WTC11 (cell line): ENCODE measurements at regions not wholly inside any gene's neighbourhood (a gene's known extent, or its start where the extent isn't known, plus 50 kb on each side); places are given as distances from the start of the nearest gene placed in this dataset.
"Not testable (repeated sequence)": the region's sequence is repeated elsewhere in the genome, so short reads cannot be mapped to it uniquely, and the experiment has no call there.

Experiments used
- ATAC-seq: fragments of 200-7000 bp; cut with Tn5 transposase; 2 replicates; pipeline ENCODE4 v1.10.0; 2021; ENCODE audit warnings: mild to moderate bottlenecking, moderate library complexity
- CTCF ChIA-PET: fragments of 300-600 bp; sonication (Branson Sonifier 250); formaldehyde crosslinking; loops from one replicate; lab custom pipeline; 2021; ENCODE audit warnings: antibody characterized with exemption; lab: Charles Lee
- POLR2A ChIA-PET: fragments of 350-600 bp; sonication (Branson Sonifier 250); formaldehyde crosslinking; loops from one replicate; lab custom pipeline; 2021; ENCODE audit warnings: antibody characterized with exemption; lab: Charles Lee
- DNase-seq: peaks from one replicate; pipeline ENCODE4 v3.0.0; 2021; ENCODE audit warnings: low spot score
- H3K27ac Mint-ChIP-seq: 2 replicates; pipeline ENCODE4 v1.8.0; 2021; ENCODE audit warnings: mixed read lengths
- H3K27me3 Mint-ChIP-seq: 2 replicates; pipeline ENCODE4 v1.8.0; 2021; ENCODE audit warnings: low read depth, mild to moderate bottlenecking, moderate library complexity, mixed read lengths
- H3K36me3 Mint-ChIP-seq: 2 replicates; pipeline ENCODE4 v1.8.0; 2021; ENCODE audit warnings: mixed read lengths
- H3K4me1 Mint-ChIP-seq: 2 replicates; pipeline ENCODE4 v1.8.0; 2022; ENCODE audit warnings: mixed read lengths
- H3K4me3 Mint-ChIP-seq: 2 replicates; pipeline ENCODE4 v1.8.0; 2021; ENCODE audit warnings: mild to moderate bottlenecking, moderate library complexity, mixed read lengths
- H3K9me3 Mint-ChIP-seq: 2 replicates; pipeline ENCODE4 v1.8.0; 2021; ENCODE audit warnings: mixed read lengths
- CREB1 ChIP-seq: sonication (generic); formaldehyde crosslinking; IDR thresholded peaks from 2 replicates; pipeline ENCODE4 v1.8.0; 2023; ENCODE audit warnings: mild to moderate bottlenecking, missing genetic modification reagents
- FOXJ3 ChIP-seq: sonication (generic); formaldehyde crosslinking; IDR thresholded peaks from 2 replicates; pipeline ENCODE4 v1.9.0; 2021; ENCODE audit warnings: missing genetic modification reagents, mild to moderate bottlenecking, borderline replicate concordance
- FOXP1 ChIP-seq: sonication (generic); formaldehyde crosslinking; IDR thresholded peaks from 2 replicates; pipeline ENCODE4 v1.8.0; 2022; ENCODE audit warnings: missing genetic modification reagents, mild to moderate bottlenecking, moderate library complexity, borderline replicate concordance
- GTF2I ChIP-seq: fragments of 250-450 bp; sonication (Bioruptor Pico); conservative IDR thresholded peaks from 2 replicates; pipeline ENCODE4 v1.4.0; 2021; ENCODE audit warnings: mild to moderate bottlenecking
- HMGA2 ChIP-seq: fragments of 250-450 bp; sonication (Bioruptor Pico); IDR thresholded peaks from 2 replicates; pipeline ENCODE4 v1.4.0; 2021; ENCODE audit warnings: mild to moderate bottlenecking, moderate library complexity
- NFYB ChIP-seq: sonication (generic); formaldehyde crosslinking; conservative IDR thresholded peaks from 2 replicates; pipeline ENCODE4 v1.8.0; 2022; ENCODE audit warnings: low read depth, missing genetic modification reagents
- NR2C2 ChIP-seq: sonication (generic); formaldehyde crosslinking; IDR thresholded peaks from 2 replicates; pipeline ENCODE4 v1.8.0; 2022; ENCODE audit warnings: mild to moderate bottlenecking, missing genetic modification reagents
- RELA ChIP-seq: sonication (generic); formaldehyde crosslinking; IDR thresholded peaks from 2 replicates; pipeline ENCODE4 v1.8.1; 2022; ENCODE audit warnings: missing genetic modification reagents, mild to moderate bottlenecking, borderline replicate concordance
- SOX15 ChIP-seq: fragments of 250-450 bp; sonication (Bioruptor Pico); IDR thresholded peaks from 2 replicates; pipeline ENCODE4 v1.9.0; 2021; ENCODE audit warnings: mild to moderate bottlenecking
- TP53 ChIP-seq: sonication (generic); formaldehyde crosslinking; IDR thresholded peaks from 2 replicates; pipeline ENCODE4 v1.8.1; 2023; ENCODE audit warnings: mild to moderate bottlenecking, missing genetic modification reagents
- ZNF232 ChIP-seq: sonication (generic); formaldehyde crosslinking; IDR thresholded peaks from 2 replicates; pipeline ENCODE4 v1.8.0; 2022; ENCODE audit warnings: mild to moderate bottlenecking, missing genetic modification reagents
- ZNF396 ChIP-seq: fragments of 250-450 bp; sonication (Bioruptor Pico); IDR thresholded peaks from 2 replicates; pipeline ENCODE4 v1.8.0; 2021; ENCODE audit warnings: mild to moderate bottlenecking, moderate library complexity, borderline replicate concordance
- TF ChIP-seq, protein P1 (sequence below): sonication (generic); formaldehyde crosslinking; IDR thresholded peaks from 2 replicates; pipeline ENCODE4 v1.8.1; 2022; ENCODE audit warnings: low read depth, missing genetic modification reagents, borderline replicate concordance
- TF ChIP-seq, protein P2 (sequence below): sonication (generic); formaldehyde crosslinking; IDR thresholded peaks from 2 replicates; pipeline ENCODE4 v1.8.0; 2022; ENCODE audit warnings: missing genetic modification reagents
- TF ChIP-seq, protein P3 (sequence below): sonication (generic); formaldehyde crosslinking; IDR thresholded peaks from 2 replicates; pipeline ENCODE4 v1.8.1; 2023; ENCODE audit warnings: mild to moderate bottlenecking, missing genetic modification reagents
- TF ChIP-seq, protein P4 (sequence below): sonication (generic); formaldehyde crosslinking; IDR thresholded peaks from 2 replicates; pipeline ENCODE4 v1.8.0; 2023; ENCODE audit warnings: missing genetic modification reagents

DNA sequence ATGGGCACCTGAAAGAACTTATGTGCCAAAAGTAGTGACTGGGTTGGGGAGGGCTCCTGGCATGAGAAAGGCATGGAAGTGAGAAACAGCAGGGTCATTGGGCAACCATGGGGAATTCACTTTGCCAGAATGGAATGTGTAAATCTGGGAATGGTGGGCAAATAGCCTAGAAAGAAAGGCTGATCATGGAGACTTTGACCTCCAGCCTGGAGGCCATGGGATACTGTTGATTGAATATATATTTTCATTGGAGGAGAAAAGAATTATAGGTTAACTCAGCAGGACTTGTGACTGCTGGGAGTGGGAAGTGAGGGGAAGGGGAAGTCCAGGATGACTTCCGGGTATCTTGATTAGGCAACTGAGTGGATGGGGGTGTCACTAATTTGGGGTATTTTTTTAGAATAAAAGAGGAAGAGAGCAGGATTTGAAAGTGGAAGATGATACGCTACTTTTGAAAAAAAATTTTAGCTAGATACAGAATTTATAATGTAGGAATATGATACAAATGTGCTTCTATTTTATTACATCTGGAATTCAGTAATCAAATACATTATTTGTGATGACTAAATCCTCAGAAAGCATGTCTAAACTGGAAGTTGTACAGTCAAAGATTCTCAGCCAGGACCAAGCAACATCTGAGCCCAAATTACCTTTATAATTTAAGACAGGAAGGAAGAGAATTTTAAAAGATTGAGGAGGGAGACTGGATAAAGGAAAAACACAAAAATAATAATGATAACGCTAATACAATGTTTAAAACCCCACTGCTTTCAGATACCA is 116.2 kb downstream of the GATA6 start (continued):
- TF ChIP-seq, protein P1, sequence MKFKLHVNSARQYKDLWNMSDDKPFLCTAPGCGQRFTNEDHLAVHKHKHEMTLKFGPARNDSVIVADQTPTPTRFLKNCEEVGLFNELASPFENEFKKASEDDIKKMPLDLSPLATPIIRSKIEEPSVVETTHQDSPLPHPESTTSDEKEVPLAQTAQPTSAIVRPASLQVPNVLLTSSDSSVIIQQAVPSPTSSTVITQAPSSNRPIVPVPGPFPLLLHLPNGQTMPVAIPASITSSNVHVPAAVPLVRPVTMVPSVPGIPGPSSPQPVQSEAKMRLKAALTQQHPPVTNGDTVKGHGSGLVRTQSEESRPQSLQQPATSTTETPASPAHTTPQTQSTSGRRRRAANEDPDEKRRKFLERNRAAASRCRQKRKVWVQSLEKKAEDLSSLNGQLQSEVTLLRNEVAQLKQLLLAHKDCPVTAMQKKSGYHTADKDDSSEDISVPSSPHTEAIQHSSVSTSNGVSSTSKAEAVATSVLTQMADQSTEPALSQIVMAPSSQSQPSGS (CRISPR knock-in tag) = no peak
- TF ChIP-seq NR2C2 (CRISPR knock-in tag) (no peak), CREB1 (CRISPR knock-in tag) (no peak), FOXJ3 (CRISPR knock-in tag) (no peak), GTF2I (CRISPR knock-in tag) (no peak), SOX15 (CRISPR knock-in tag) (no peak)
- TF ChIP-seq, protein P2, sequence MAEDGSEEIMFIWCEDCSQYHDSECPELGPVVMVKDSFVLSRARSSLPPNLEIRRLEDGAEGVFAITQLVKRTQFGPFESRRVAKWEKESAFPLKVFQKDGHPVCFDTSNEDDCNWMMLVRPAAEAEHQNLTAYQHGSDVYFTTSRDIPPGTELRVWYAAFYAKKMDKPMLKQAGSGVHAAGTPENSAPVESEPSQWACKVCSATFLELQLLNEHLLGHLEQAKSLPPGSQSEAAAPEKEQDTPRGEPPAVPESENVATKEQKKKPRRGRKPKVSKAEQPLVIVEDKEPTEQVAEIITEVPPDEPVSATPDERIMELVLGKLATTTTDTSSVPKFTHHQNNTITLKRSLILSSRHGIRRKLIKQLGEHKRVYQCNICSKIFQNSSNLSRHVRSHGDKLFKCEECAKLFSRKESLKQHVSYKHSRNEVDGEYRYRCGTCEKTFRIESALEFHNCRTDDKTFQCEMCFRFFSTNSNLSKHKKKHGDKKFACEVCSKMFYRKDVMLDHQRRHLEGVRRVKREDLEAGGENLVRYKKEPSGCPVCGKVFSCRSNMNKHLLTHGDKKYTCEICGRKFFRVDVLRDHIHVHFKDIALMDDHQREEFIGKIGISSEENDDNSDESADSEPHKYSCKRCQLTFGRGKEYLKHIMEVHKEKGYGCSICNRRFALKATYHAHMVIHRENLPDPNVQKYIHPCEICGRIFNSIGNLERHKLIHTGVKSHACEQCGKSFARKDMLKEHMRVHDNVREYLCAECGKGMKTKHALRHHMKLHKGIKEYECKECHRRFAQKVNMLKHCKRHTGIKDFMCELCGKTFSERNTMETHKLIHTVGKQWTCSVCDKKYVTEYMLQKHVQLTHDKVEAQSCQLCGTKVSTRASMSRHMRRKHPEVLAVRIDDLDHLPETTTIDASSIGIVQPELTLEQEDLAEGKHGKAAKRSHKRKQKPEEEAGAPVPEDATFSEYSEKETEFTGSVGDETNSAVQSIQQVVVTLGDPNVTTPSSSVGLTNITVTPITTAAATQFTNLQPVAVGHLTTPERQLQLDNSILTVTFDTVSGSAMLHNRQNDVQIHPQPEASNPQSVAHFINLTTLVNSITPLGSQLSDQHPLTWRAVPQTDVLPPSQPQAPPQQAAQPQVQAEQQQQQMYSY = no peak

DNA sequence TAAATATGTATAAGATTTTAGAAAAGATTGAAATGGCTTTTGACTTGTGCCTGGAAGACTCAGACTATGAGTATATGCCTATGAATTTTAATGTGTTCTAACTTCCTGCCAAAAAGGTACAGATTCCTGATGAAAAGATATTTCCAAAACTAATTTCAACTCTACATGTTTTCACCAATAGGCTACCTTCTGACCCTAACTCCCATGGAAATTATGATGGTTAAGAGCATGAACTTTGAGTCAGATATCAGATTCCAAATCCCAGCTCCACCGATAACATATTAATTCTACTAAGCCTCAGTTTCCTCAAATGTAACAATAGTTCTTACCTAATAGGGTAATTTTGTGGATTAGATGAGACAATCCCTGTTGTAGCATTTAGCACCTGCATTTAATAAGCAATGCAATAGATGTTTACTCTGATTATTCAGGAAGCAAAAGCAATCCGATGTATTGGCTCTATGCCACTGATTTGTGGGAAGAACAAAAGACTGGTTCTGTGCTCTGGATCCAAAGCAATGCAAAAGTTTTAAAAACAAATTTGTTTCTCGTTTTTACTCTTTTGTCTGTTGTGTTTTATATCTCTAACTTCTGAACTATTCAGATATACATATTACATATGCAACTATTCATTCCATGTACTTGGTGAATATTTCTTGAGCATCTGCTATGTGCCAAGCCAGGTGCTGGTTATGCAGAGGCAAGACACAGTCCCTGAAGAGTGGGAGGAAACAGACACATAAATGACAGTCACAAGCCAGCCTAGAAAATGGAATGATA is 115.4 kb downstream of the GATA6 start:
- no peak for TF ChIP-seq FOXP1 (CRISPR knock-in tag)
- no peak for TF ChIP-seq TP53 (CRISPR knock-in tag)
- no peak for TF ChIP-seq ZNF232
- TF ChIP-seq ZNF396 = no peak
- TF ChIP-seq, protein P3, sequence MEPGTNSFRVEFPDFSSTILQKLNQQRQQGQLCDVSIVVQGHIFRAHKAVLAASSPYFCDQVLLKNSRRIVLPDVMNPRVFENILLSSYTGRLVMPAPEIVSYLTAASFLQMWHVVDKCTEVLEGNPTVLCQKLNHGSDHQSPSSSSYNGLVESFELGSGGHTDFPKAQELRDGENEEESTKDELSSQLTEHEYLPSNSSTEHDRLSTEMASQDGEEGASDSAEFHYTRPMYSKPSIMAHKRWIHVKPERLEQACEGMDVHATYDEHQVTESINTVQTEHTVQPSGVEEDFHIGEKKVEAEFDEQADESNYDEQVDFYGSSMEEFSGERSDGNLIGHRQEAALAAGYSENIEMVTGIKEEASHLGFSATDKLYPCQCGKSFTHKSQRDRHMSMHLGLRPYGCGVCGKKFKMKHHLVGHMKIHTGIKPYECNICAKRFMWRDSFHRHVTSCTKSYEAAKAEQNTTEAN = no peak
- no peak for TF ChIP-seq NFYB (CRISPR knock-in tag)
- no peak for TF ChIP-seq RELA
- TF ChIP-seq, protein P4, sequence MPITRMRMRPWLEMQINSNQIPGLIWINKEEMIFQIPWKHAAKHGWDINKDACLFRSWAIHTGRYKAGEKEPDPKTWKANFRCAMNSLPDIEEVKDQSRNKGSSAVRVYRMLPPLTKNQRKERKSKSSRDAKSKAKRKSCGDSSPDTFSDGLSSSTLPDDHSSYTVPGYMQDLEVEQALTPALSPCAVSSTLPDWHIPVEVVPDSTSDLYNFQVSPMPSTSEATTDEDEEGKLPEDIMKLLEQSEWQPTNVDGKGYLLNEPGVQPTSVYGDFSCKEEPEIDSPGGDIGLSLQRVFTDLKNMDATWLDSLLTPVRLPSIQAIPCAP (CRISPR knock-in tag) = no peak
- no peak for TF ChIP-seq HMGA2 (CRISPR knock-in tag)
- DNase-seq (no peak), ATAC-seq (no peak)
- Mint-ChIP-seq H3K36me3 (no peaks in the 10 kb centered on the region), H3K27me3 (no peaks in the 10 kb centered on the region), H3K4me1 (no peaks in the 10 kb centered on the region), H3K27ac (no peak overlapping the region), H3K9me3 (peaks cover 7% of the 10 kb centered on the region), H3K4me3 (no peak overlapping the region)
- CTCF ChIA-PET = no interaction called here
- POLR2A ChIA-PET = no interaction called here

DNA sequence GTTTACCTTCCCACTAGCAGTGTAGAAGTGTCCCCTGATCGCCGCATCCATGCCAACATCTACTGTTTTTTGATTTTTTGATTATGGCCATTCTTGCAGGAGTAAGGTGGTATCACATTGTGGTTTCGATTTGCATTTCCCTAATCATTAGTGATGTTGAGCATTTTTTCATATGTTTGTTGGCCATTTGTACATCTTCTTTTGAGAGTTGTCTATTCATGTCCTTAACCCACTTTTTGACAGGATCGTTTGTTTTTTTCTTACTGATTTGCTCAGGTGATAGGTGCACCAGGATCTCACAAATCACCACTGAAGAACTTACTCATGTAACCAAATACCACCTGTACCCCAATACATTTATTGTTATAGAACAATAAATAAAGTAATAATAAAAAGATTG is 114.5 kb downstream of the GATA6 start:
- ATAC-seq, H3K4me1 Mint-ChIP-seq, H3K27ac Mint-ChIP-seq, POLR2A ChIA-PET, CTCF ChIA-PET, DNase-seq, H3K4me3 Mint-ChIP-seq, H3K36me3 Mint-ChIP-seq, H3K27me3 Mint-ChIP-seq, H3K9me3 Mint-ChIP-seq: not testable (repeated sequence)
